Naive thymus-derived CD4-positive, alpha-beta T cell (primary cell): ENCODE measurements at regions not wholly inside any gene's neighbourhood (a gene's known extent, or its start where the extent isn't known, plus 50 kb on each side); places are given as distances from the start of the nearest gene placed in this dataset.

Experiments
- ATAC-seq: fragments of 150-1000 bp; cut with Tn5 transposase; 2 replicates; pipeline ENCODE4 v1.10.0; 2021; ENCODE audit warnings: mild to moderate bottlenecking, moderate library complexity
- CTCF ChIA-PET: fragments of 350-600 bp; sonication (Branson Sonifier 250); formaldehyde crosslinking; loops from one replicate; lab custom pipeline; 2021; ENCODE audit warnings: antibody characterized with exemption; lab: Charles Lee
- POLR2A ChIA-PET: fragments of 350-600 bp; sonication (Branson Sonifier 250); formaldehyde crosslinking; loops from one replicate; lab custom pipeline; 2021; ENCODE audit warnings: antibody characterized with exemption, inconsistent platforms; lab: Charles Lee
- DNase-seq, 9 donors: peaks; one replicate each; pipeline versions ENCODE4 v3.0.0 to v3.0.0-alpha.2; 2020 to 2022; ENCODE audit warnings: mixed read lengths in 1 of 9
- H3K27ac ChIP-seq: one replicate; pipeline ENCODE4 v1.7.0; 2013; ENCODE audit warnings: mild to moderate bottlenecking, low read depth, low read length, moderate library complexity
- H3K27me3 ChIP-seq, 2 donors: one replicate each; pipeline ENCODE4 v1.7.0; 2013; ENCODE audit warnings: low read length in 2 of 2, mild to moderate bottlenecking in 2 of 2, moderate library complexity in 2 of 2; ENCODE audit not compliant: control insufficient read depth in 2 of 2, insufficient read depth in 2 of 2
- H3K36me3 ChIP-seq, 3 experiments: 1 replicate in 2 of 3; 2 replicates in 1 of 3; pipeline ENCODE4 v1.7.0; 2013; ENCODE audit warnings: low read length in 3 of 3, mild to moderate bottlenecking in 3 of 3, moderate library complexity in 1 of 3; ENCODE audit not compliant: insufficient read depth in 3 of 3, control insufficient read depth in 2 of 3
- H3K4me1 ChIP-seq, 2 donors: one replicate each; pipeline ENCODE4 v1.7.0; 2013; ENCODE audit warnings: low read length in 2 of 2, mild to moderate bottlenecking in 2 of 2, moderate library complexity in 1 of 2; ENCODE audit not compliant: control insufficient read depth in 2 of 2, insufficient read depth in 2 of 2
- H3K4me3 ChIP-seq: 2 replicates; pipeline ENCODE4 v1.7.0; 2013; ENCODE audit warnings: mild to moderate bottlenecking, low read length
- H3K9me3 ChIP-seq, 3 experiments: 1 replicate in 2 of 3; 2 replicates in 1 of 3; pipeline ENCODE4 v1.7.0; 2013; ENCODE audit warnings: low read length in 3 of 3; ENCODE audit not compliant: control insufficient read depth in 2 of 3
- H3K27ac Mint-ChIP-seq, 9 donors: one replicate each; pipeline ENCODE4 v1.8.0; 2020 to 2022; ENCODE audit warnings: mixed read lengths in 9 of 9, mild to moderate bottlenecking in 8 of 9, moderate library complexity in 5 of 9, inconsistent platforms in 2 of 9
- H3K27me3 Mint-ChIP-seq, 5 donors: one replicate each; pipeline ENCODE4 v1.8.0; 2021 to 2022; ENCODE audit warnings: mixed read lengths in 5 of 5, mild to moderate bottlenecking in 1 of 5
- H3K36me3 Mint-ChIP-seq, 5 donors: one replicate each; pipeline ENCODE4 v1.8.0; 2020 to 2022; ENCODE audit warnings: mixed read lengths in 5 of 5, mild to moderate bottlenecking in 3 of 5, inconsistent platforms in 1 of 5
- H3K4me1 Mint-ChIP-seq, 7 donors: one replicate each; pipeline ENCODE4 v1.8.0; 2020 to 2022; ENCODE audit warnings: mixed read lengths in 7 of 7, mild to moderate bottlenecking in 3 of 7, inconsistent platforms in 1 of 7
- H3K4me3 Mint-ChIP-seq, 10 donors: one replicate each; pipeline ENCODE4 v1.8.0; 2020 to 2022; ENCODE audit warnings: mild to moderate bottlenecking in 10 of 10, mixed read lengths in 10 of 10, moderate library complexity in 6 of 10, inconsistent platforms in 2 of 10
- H3K9me3 Mint-ChIP-seq, 11 donors: one replicate each; pipeline ENCODE4 v1.8.0; 2020 to 2022; ENCODE audit warnings: mixed read lengths in 11 of 11, mild to moderate bottlenecking in 4 of 11, inconsistent platforms in 1 of 11, moderate library complexity in 1 of 11
- intact Hi-C, 2 donors: fragments of 100-400 bp; cut with micrococcal nuclease; formaldehyde crosslinking; loops; one replicate each; pipeline ENCODE4 v1.15.1; 2023

DNA sequence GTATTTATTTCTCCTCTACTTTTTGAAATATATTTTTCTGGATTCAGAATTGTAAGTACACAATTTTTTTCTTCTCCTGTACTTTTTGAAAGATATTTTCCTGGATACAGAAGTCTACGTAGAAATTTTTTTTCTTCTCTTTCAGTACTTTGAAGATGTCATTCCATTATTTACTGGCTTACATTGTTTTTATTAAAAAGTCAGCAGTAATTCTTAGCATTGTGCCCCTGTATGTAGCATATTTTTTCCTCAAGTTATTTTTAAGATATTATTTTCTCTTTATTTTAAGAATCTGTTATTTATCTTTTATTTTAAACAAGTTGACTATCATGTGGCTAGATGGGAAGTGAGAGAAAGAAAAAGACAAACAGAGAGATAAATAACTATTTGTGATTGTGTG, 119.0 kb upstream of the NPSR1 start:
- CTCF ChIA-PET = no interaction called here
- ATAC-seq = no peak

DNA sequence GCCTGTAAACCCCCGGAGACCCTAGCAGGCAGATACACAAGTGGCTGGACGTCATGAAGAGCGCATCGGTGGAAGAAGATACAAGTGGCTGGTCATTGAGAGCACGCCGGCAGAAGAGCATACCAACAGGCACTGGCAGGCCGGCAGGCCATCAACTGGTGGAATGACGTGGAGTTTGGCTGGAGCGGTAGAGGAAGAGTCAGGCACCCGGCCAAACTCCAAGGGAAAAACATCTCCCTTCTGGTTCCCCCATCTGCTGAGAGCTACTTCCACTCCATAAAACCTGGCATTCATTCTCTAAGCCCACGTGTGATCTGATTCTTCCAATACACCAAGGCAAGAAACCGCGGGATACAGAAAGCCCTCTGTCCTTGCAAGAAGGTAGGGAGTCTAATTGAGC, 113.4 kb upstream of the NPSR1 start:
- Mint-ChIP-seq H3K4me1 (no peaks in the 10 kb centered on the region), H3K27me3 (no peaks in the 10 kb centered on the region), H3K4me3 (no peak overlapping the region), H3K9me3 (peaks cover 3 to 27% (median 14%) of the 10 kb centered on the region in 11 donors), H3K36me3 (peaks cover 0 to 4% (median 0%) of the 10 kb centered on the region in 5 donors), H3K27ac (no peak overlapping the region)
- ATAC-seq = no peak
- Histone ChIP-seq H3K27ac (no peak overlapping the region), H3K36me3 (no peaks in the 10 kb centered on the region), H3K27me3 (no peaks in the 10 kb centered on the region), H3K4me3 (no peak overlapping the region), H3K9me3 (no peaks in the 10 kb centered on the region), H3K4me1 (no peaks in the 10 kb centered on the region)
- intact Hi-C loops = no loop called here
- ChIA-PET CTCF (no interaction called here), POLR2A (no interaction called here)
- DNase-seq = no peak

More for the DNA sequence above, 119.0 kb upstream of the NPSR1 start:
- H3K36me3 ChIP-seq = no peaks in the 10 kb centered on the region
- no peak overlapping the region for H3K27ac Mint-ChIP-seq
- no peaks in the 10 kb centered on the region for H3K4me1 ChIP-seq
- H3K9me3 ChIP-seq = no peaks in the 10 kb centered on the region
- H3K4me3 ChIP-seq = no peak overlapping the region
- no peak for DNase-seq
- intact Hi-C loops = no loop called here
- no peaks in the 10 kb centered on the region for H3K4me1 Mint-ChIP-seq
- H3K27me3 ChIP-seq = no peaks in the 10 kb centered on the region
- no peak overlapping the region for H3K4me3 Mint-ChIP-seq
- no peak overlapping the region for H3K27ac ChIP-seq
- H3K9me3 Mint-ChIP-seq = peaks cover 3 to 30% (median 13%) of the 10 kb centered on the region in 11 donors
- POLR2A ChIA-PET = no interaction called here
- no peaks in the 10 kb centered on the region for H3K27me3 Mint-ChIP-seq
- peaks cover 0 to 4% (median 0%) of the 10 kb centered on the region in 5 donors for H3K36me3 Mint-ChIP-seq

- Mint-ChIP-seq H3K36me3 (no peaks in the 10 kb centered on the region), H3K4me1 (no peaks in the 10 kb centered on the region), H3K27me3 (no peaks in the 10 kb centered on the region), H3K27ac (no peak overlapping the region), H3K4me3 (no peak overlapping the region), H3K9me3 (peaks cover 6 to 29% (median 11%) of the 10 kb centered on the region in 11 donors)
- DNase-seq (no peak), ATAC-seq (no peak)
- H3K4me1 ChIP-seq = no peaks in the 10 kb centered on the region
- intact Hi-C loops = no loop called here
- H3K9me3 ChIP-seq = peaks cover 0 to 6% (median 0%) of the 10 kb centered on the region in 3 experiments
- H3K36me3 ChIP-seq = no peaks in the 10 kb centered on the region
- H3K27me3 ChIP-seq = no peaks in the 10 kb centered on the region
- H3K27ac ChIP-seq = no peak overlapping the region
- ChIA-PET CTCF (no interaction called here), POLR2A (no interaction called here)
- H3K4me3 ChIP-seq = no peak overlapping the region
These were observed 107.0 kb upstream of the NPSR1 start for GRCh38 chr7:34550996-34551395.

- Histone ChIP-seq H3K36me3 (no peaks in the 10 kb centered on the region), H3K4me3 (no peak overlapping the region), H3K27ac (no peak overlapping the region), H3K27me3 (no peaks in the 10 kb centered on the region), H3K4me1 (no peaks in the 10 kb centered on the region), H3K9me3 (peaks cover 0 to 6% (median 0%) of the 10 kb centered on the region in 3 experiments)
- ChIA-PET CTCF (no interaction called here), POLR2A (no interaction called here)
- Mint-ChIP-seq H3K27ac (no peak overlapping the region), H3K4me3 (no peak overlapping the region), H3K9me3 (peaks cover 6 to 38% (median 20%) of the 10 kb centered on the region in 11 donors), H3K27me3 (no peaks in the 10 kb centered on the region), H3K36me3 (no peaks in the 10 kb centered on the region), H3K4me1 (no peaks in the 10 kb centered on the region)
- intact Hi-C loops = no loop called here
- DNase-seq (no peak), ATAC-seq (no peak)
These were observed 105.5 kb upstream of the NPSR1 start for GRCh38 chr7:34552502-34552901.

DNA sequence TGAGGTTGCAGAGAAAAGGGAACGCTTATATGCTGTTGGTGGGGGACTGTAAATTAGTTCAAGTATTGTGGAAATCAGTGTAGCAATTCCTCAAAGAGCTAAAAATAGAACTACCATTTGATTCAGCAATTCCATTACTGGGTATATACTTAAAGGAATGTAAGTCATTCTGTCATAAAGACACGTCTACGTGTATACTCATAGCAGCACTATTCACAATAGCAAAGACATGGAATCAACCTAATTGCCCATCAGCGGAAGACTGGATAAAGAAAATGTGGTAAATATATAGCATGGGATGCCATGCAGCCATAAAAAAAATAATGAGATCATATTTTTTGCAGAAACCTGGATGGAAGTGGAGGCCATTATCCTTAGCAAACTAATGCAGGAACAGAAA, 100.0 kb upstream of the NPSR1 start:
- Histone ChIP-seq H3K27ac (no peak overlapping the region), H3K36me3 (no peaks in the 10 kb centered on the region), H3K9me3 (no peaks in the 10 kb centered on the region), H3K27me3 (no peaks in the 10 kb centered on the region), H3K4me3 (no peak overlapping the region), H3K4me1 (no peaks in the 10 kb centered on the region)
- ChIA-PET POLR2A (no interaction called here), CTCF (no interaction called here)
- H3K36me3 Mint-ChIP-seq = no peaks in the 10 kb centered on the region
- no peaks in the 10 kb centered on the region for H3K4me1 Mint-ChIP-seq
- intact Hi-C loops = no loop called here
- H3K27ac Mint-ChIP-seq = no peak overlapping the region
- no peaks in the 10 kb centered on the region for H3K27me3 Mint-ChIP-seq
- H3K9me3 Mint-ChIP-seq = peaks cover 4 to 46% (median 14%) of the 10 kb centered on the region in 11 donors
- no peak overlapping the region for H3K4me3 Mint-ChIP-seq
- DNase-seq = no peak
- ATAC-seq = no peak

- DNase-seq (no peak), ATAC-seq (no peak)
- intact Hi-C loops = no loop called here
- ChIA-PET POLR2A (no interaction called here), CTCF (no interaction called here)
- Histone ChIP-seq H3K4me1 (no peaks in the 10 kb centered on the region), H3K36me3 (no peaks in the 10 kb centered on the region), H3K9me3 (no peaks in the 10 kb centered on the region), H3K27me3 (no peaks in the 10 kb centered on the region), H3K4me3 (no peak overlapping the region), H3K27ac (no peak overlapping the region)
- no peak overlapping the region for H3K4me3 Mint-ChIP-seq
- H3K9me3 Mint-ChIP-seq = peaks cover 0 to 12% (median 3%) of the 10 kb centered on the region in 11 donors
- H3K27me3 Mint-ChIP-seq = no peaks in the 10 kb centered on the region
- H3K4me1 Mint-ChIP-seq = peaks cover 0 to 1% (median 0%) of the 10 kb centered on the region in 7 donors
- H3K27ac Mint-ChIP-seq = no peak overlapping the region
- no peaks in the 10 kb centered on the region for H3K36me3 Mint-ChIP-seq
These were observed 93.9 kb upstream of the NPSR1 start for GRCh38 chr7:34564091-34564490.

DNA sequence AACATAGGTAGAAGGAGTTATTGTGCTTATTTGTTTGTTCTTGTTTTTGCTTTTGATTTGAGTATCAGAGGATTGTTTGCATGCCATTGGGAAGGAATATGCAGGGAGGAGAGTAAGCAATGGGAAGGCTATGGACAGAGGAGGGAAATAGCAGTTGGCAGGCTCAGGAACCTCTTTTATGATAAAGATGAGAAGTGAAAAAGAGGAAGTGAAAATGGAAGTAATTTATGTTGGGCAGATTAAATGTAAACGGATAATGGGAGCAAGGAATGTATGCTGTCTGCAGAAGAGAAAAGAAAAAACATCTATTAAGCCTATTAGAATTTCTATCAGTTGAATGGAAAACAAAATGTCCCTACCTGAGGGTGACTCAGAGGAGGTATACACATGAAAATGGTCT, 90.1 kb upstream of the NPSR1 start:
- CTCF ChIA-PET = no interaction called here
- peaks cover 0 to 12% (median 2%) of the 10 kb centered on the region in 11 donors for H3K9me3 Mint-ChIP-seq
- intact Hi-C loops = loop anchor here in 1 of 2 donors (2.0 kb wide), 1 partner anchor 25 kb away; no protein-coding TSS in a partner anchor

More for the DNA sequence above, 90.1 kb upstream of the NPSR1 start:
- H3K36me3 ChIP-seq = no peaks in the 10 kb centered on the region
- H3K27me3 ChIP-seq = no peaks in the 10 kb centered on the region
- H3K27me3 Mint-ChIP-seq = no peaks in the 10 kb centered on the region
- peaks cover 0 to 1% (median 0%) of the 10 kb centered on the region in 7 donors for H3K4me1 Mint-ChIP-seq
- no peaks in the 10 kb centered on the region for H3K9me3 ChIP-seq
- no peak overlapping the region for H3K4me3 Mint-ChIP-seq
- H3K4me1 ChIP-seq = no peaks in the 10 kb centered on the region
- POLR2A ChIA-PET = no interaction called here
- H3K36me3 Mint-ChIP-seq = no peaks in the 10 kb centered on the region
- H3K27ac Mint-ChIP-seq = no peak overlapping the region
- no peak overlapping the region for H3K27ac ChIP-seq
- no peak for DNase-seq
- H3K4me3 ChIP-seq = no peak overlapping the region
- ATAC-seq = no peak
